Panc1 (cell line): ENCODE measurements at regions not wholly inside any gene's neighbourhood (a gene's known extent, or its start where the extent isn't known, plus 50 kb on each side); places are given as distances from the start of the nearest gene placed in this dataset.

Source experiments
- ATAC-seq: fragments of 200-7000 bp; cut with Tn5 transposase; 2 replicates; pipeline ENCODE4 v1.9.1; 2020; ENCODE audit warnings: mild to moderate bottlenecking, moderate library complexity
- BruUV-seq: library from RNA; stranded (reverse); fragments of 400-500 nt; replicated peaks from 2 replicates; lab custom pipeline; 2021; lab: Mats Ljungman, UMichigan
- CTCF ChIA-PET: fragments of 300-600 bp; sonication (Branson Sonifier 250); formaldehyde crosslinking; loops from one replicate; lab custom pipeline; 2022; ENCODE audit warnings: antibody characterized with exemption; lab: Charles Lee
- POLR2A ChIA-PET: fragments of 300-600 bp; sonication (Branson Sonifier 250); formaldehyde crosslinking; loops from one replicate; lab custom pipeline; 2022; ENCODE audit warnings: antibody characterized with exemption; lab: Charles Lee
- DNase-seq: peaks from one replicate; pipeline ENCODE4 v3.0.0-alpha.2; 2010; ENCODE audit warnings: low read depth, low spot score
- H3K27ac ChIP-seq: 2 replicates; pipeline ENCODE4 v1.5.1; 2011; ENCODE audit warnings: mild to moderate bottlenecking, low read length, inconsistent platforms
- H3K27me3 ChIP-seq: fragments of 200-500 bp; sonication (Bioruptor generic); 2 replicates; pipeline ENCODE4 v1.6.0; 2014; ENCODE audit warnings: low read length, inconsistent platforms; ENCODE audit not compliant: control insufficient read depth, insufficient read depth
- H3K36me3 ChIP-seq: fragments of 200-500 bp; sonication (Bioruptor generic); 2 replicates; pipeline ENCODE4 v1.5.1; 2014; ENCODE audit warnings: inconsistent platforms, mild to moderate bottlenecking, low read length, moderate library complexity; ENCODE audit not compliant: control insufficient read depth, insufficient read depth
- H3K4me1 ChIP-seq: 2 replicates; pipeline ENCODE4 v1.5.1; 2011; ENCODE audit warnings: inconsistent platforms, mild to moderate bottlenecking, low read length, moderate library complexity; ENCODE audit not compliant: control insufficient read depth, insufficient read depth
- H3K4me3 ChIP-seq, 2 experiments: 2 replicates each; pipeline ENCODE4 v1.5.1; 2011 to 2012; ENCODE audit warnings: low read depth in 2 of 2, low read length in 2 of 2, mild to moderate bottlenecking in 2 of 2, inconsistent platforms in 1 of 2, moderate library complexity in 1 of 2
- H3K9me3 ChIP-seq: fragments of 200-500 bp; sonication (Bioruptor generic); 2 replicates; pipeline ENCODE4 v1.5.1; 2014; ENCODE audit warnings: low read depth, mild to moderate bottlenecking, inconsistent platforms, low read length, moderate library complexity; ENCODE audit not compliant: control insufficient read depth, insufficient read depth
- CTCF ChIP-seq: fragments of 450-650 bp; IDR thresholded peaks from 2 replicates; pipeline ENCODE4 v1.5.1; 2017; ENCODE audit warnings: mild to moderate bottlenecking
- POLR2AphosphoS5 ChIP-seq: IDR thresholded peaks from 2 replicates; pipeline ENCODE4 v1.6.1; 2012; ENCODE audit warnings: mild to moderate bottlenecking, low read depth, low read length, moderate library complexity
- SIN3A ChIP-seq: IDR thresholded peaks from 2 replicates; pipeline ENCODE4 v1.6.1; 2012; ENCODE audit warnings: low read depth, mild to moderate bottlenecking, low read length, moderate library complexity, borderline replicate concordance; ENCODE audit not compliant: insufficient read depth
- TCF7L2 ChIP-seq: IDR thresholded peaks from 2 replicates; pipeline ENCODE4 v1.6.1; 2011; ENCODE audit warnings: mild to moderate bottlenecking, low read depth, low read length, inconsistent platforms
- in situ Hi-C: cut with HindIII; loops from 2 replicates; pipeline ENCODE4 v1.10.0; 2016; ENCODE audit warnings: low sequenced_read_pairs, low pct_unique_long_range_greater_than_20kb
- intact Hi-C: fragments of 100-400 bp; cut with micrococcal nuclease; formaldehyde crosslinking; loops from one replicate; pipeline ENCODE4 v1.10.0; 2022; ENCODE audit not compliant: unreplicated experiment
- TF ChIP-seq, protein P1 (sequence below), 2 experiments: IDR thresholded peaks; 2 replicates each; pipeline ENCODE4 v1.6.1; 2011 to 2012; ENCODE audit warnings: low read depth in 2 of 2, control low read depth in 1 of 2, low read length in 1 of 2, mild to moderate bottlenecking in 1 of 2, moderate library complexity in 1 of 2; ENCODE audit not compliant: insufficient read depth in 1 of 2

GRCh38 chr21:41596241-41596925 lies 88.4 kb upstream of the TMPRSS2 start:
- no peak for ATAC-seq

GRCh38 chr21:41594268-41594667 lies 86.3 kb upstream of the TMPRSS2 start:
- DNase-seq: no peak
- in situ Hi-C loops (no loop called here), intact Hi-C loops (no loop called here)
- no peak for ATAC-seq
- Histone ChIP-seq H3K4me3 (no peak overlapping the region), H3K36me3 (no peaks in the 10 kb centered on the region), H3K4me1 (no peaks in the 10 kb centered on the region), H3K27me3 (no peaks in the 10 kb centered on the region), H3K9me3 (no peaks in the 10 kb centered on the region), H3K27ac (peak overlapping the region; percentile 65; the same call in 1 of the 2 replicates)
- BruUV-seq: no TSS peak
- TF ChIP-seq TCF7L2 (no peak), POLR2AphosphoS5 (no peak)
- POLR2A ChIA-PET: no interaction called here
- CTCF ChIA-PET: no interaction called here

More at GRCh38 chr21:41596241-41596925, 88.4 kb upstream of the TMPRSS2 start:
- ChIA-PET CTCF (no interaction called here), POLR2A (no interaction called here)
- Histone ChIP-seq H3K4me1 (peaks cover 4% of the 10 kb centered on the region), H3K9me3 (no peaks in the 10 kb centered on the region), H3K36me3 (no peaks in the 10 kb centered on the region), H3K27me3 (no peaks in the 10 kb centered on the region), H3K4me3 (no peak overlapping the region), H3K27ac (peak overlapping the region; percentile 51; the same call in 1 of the 2 replicates)
- BruUV-seq: no TSS peak
- TF ChIP-seq TCF7L2: no peak
- no peak for TF ChIP-seq CTCF
- no peak for TF ChIP-seq SIN3A
- no peak for TF ChIP-seq POLR2AphosphoS5
- TF ChIP-seq, protein P1, sequence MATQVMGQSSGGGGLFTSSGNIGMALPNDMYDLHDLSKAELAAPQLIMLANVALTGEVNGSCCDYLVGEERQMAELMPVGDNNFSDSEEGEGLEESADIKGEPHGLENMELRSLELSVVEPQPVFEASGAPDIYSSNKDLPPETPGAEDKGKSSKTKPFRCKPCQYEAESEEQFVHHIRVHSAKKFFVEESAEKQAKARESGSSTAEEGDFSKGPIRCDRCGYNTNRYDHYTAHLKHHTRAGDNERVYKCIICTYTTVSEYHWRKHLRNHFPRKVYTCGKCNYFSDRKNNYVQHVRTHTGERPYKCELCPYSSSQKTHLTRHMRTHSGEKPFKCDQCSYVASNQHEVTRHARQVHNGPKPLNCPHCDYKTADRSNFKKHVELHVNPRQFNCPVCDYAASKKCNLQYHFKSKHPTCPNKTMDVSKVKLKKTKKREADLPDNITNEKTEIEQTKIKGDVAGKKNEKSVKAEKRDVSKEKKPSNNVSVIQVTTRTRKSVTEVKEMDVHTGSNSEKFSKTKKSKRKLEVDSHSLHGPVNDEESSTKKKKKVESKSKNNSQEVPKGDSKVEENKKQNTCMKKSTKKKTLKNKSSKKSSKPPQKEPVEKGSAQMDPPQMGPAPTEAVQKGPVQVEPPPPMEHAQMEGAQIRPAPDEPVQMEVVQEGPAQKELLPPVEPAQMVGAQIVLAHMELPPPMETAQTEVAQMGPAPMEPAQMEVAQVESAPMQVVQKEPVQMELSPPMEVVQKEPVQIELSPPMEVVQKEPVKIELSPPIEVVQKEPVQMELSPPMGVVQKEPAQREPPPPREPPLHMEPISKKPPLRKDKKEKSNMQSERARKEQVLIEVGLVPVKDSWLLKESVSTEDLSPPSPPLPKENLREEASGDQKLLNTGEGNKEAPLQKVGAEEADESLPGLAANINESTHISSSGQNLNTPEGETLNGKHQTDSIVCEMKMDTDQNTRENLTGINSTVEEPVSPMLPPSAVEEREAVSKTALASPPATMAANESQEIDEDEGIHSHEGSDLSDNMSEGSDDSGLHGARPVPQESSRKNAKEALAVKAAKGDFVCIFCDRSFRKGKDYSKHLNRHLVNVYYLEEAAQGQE (IDR thresholded peaks at IDR 0.05; ENCODE audit: insufficient read depth in 1 of 2, low read depth in 2 of 2, low read length in 1 of 2): no peak
- intact Hi-C loops: no loop called here
- in situ Hi-C loops: no loop called here
- no peak for DNase-seq

DNA sequence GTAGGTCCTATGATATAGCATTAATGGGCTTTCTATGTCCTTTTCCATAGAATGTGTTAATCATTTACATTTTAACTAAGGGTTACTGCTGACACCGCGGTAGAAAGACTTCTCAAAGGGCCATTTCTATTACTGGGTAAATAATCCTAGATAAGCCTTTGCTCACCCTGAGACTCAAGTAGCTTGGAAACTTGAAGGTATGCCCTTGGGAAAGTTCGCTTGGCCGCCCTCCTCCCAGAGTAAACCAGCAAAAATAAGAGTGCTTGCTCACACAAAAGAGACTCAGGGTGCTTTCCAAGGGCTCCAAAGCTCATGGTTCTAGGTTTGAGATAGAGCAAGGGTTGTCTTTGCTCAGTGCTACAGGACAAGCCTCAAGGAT lies 85.8 kb upstream of the TMPRSS2 start:
- DNase-seq: no peak
- CTCF ChIA-PET: no interaction called here
- no peaks in the 10 kb centered on the region for H3K9me3 ChIP-seq
- intact Hi-C loops (no loop called here), in situ Hi-C loops (no loop called here)
- POLR2A ChIA-PET: no interaction called here
- no peaks in the 10 kb centered on the region for H3K4me1 ChIP-seq
- ATAC-seq: no peak
- TF ChIP-seq, protein P1 (IDR thresholded peaks at IDR 0.05; ENCODE audit: insufficient read depth in 1 of 2, low read depth in 2 of 2, low read length in 1 of 2): no peak
- TF ChIP-seq SIN3A (no peak), TCF7L2 (no peak), CTCF (no peak), POLR2AphosphoS5 (no peak)
- H3K4me3 ChIP-seq: no peak overlapping the region
- H3K27me3 ChIP-seq: no peaks in the 10 kb centered on the region
- BruUV-seq: no TSS peak
- H3K27ac ChIP-seq: peak overlapping the region; percentile 65; the same call in 1 of the 2 replicates
- H3K36me3 ChIP-seq: no peaks in the 10 kb centered on the region
